CD4-positive, alpha-beta T cell treated with Interleukin-4 for 1 hour (primary cell): ENCODE measurements at regions not wholly inside any gene's neighbourhood (a gene's known extent, or its start where the extent isn't known, plus 50 kb on each side); places are given as distances from the start of the nearest gene placed in this dataset.
A peak's percentile ranks its signal among the peaks of the same experiment; 100 is the strongest.

ENCODE experiments used
- DNase-seq, 2 donors: peaks; one replicate each; pipeline ENCODE4 v3.0.0-alpha.2; 2020 to 2022

GRCh38 chr10:15462253-15462897, 91.3 kb upstream of the FAM171A1 start:
- DNase-seq: no peak

- no peak for DNase-seq
Measured at GRCh38 chr10:15461353-15462108, 90.4 kb upstream of the FAM171A1 start.

- DNase-seq: no peak
Measured at GRCh38 chr10:15460661-15461060, 89.6 kb upstream of the FAM171A1 start.

DNA sequence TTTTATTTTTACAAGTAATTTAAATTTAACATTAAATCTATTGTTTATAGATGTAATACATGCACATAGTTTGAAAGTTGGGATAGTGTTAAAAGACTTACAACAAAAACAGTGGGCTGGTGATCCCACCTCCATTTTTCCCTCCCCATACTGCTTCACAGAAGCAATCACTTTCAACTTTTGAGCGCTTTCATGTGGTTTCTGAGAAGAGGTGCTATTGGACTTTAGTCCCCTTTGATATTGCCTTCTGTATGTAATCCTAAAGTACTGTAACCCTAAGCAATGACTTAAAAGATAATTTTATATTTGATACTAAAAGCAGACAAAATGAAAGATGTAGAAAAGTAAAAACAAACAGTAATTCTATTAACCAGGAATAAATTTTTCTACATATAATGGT, 88.1 kb upstream of the FAM171A1 start:
- no peak for DNase-seq

DNA sequence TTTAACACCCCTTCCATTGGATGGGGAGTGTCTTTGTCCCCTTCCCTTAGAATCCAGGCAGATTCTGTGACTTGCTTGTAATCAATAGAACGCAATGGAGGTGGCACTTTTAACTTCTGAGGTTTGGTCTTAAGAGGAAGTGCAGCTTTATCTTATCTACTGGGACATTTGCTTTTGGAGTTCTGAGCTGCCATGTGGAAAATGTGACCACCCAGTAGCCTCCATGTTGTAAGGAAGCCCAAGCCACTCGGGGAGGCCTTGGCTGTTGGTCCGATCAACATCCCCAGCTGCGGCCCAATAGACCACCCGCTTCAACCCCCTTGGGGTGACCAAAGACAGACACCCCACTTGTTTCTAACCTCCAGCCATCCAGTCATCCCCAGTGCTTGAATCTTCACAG, 86.3 kb upstream of the FAM171A1 start:
- DNase-seq: no peak

DNA sequence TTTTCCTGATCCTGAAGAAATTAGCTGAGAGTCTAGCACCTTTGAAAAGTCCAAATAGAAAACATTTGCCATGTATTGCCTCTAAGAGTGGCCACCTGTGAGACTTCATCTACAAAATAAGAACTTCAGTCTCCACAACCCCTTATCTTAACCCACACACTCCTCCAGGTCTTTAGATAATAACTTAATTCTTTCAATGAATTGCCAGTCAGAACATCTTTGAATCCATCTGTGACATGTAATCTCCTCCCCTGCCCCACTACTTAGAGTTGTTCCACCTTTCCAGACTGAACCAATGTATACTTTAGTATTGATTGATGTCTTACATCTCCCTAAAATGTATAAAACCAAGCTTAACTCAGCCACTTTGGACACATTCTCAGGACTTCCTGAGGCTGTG, 84.4 kb upstream of the FAM171A1 start:
- DNase-seq: no peak

DNA sequence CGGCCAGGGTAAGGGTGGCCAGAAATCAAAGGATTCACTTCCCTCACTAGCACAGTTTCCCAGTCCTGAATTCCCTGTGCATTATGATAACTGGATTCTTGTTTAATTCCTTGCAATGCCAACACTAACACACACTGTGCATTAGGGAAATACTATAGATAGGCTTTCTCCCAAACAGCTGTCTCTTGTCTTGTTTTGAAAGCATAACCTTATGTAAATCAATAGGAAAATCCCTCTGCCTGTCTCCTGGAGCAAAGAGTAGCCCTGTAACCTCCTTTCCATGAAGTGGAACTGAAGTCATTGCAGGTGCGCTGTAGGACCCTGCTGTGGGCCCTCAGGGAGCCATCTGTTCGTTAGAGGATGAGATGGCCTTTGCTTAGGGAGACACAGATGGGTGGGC, 82.8 kb upstream of the FAM171A1 start:
- DNase-seq: no peak

DNA sequence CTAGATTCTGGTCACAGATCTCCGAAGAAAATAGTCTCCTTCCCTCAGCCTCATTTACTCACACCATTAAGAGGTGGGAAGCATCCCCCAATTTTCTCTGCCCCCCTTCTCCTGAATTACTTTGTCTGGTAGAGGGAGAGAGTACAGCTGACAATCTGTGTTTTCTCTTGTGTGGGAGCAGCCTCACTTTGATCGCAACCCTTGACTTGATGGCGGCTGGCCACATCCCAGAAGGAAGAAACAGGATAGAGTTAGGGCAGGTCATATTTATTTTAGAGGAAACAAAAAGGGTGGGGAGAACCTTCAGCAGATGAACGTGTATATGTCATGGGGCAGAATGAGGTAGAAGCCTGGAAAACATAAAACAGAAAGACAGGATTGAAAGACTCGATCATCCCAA, 82.4 kb upstream of the FAM171A1 start:
- no peak for DNase-seq

DNA sequence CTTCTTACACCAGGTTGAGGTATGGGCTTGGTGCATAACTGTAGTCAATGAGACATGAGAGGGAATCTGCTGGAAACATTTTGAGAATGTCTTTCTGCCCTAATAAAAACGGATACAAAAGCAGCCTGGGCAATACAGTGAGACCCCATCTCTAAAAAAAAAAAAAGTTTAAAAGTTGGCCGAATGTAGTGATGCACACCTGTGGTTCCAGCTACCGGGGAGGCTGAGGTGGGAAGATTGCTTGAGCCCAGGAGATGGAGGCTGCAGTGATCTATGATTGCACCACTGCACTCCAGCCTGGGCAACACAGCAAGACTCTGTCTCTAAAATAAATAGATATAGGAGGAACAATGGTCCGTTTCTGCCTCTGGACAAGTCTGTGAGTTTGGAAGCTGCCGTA, 81.5 kb upstream of the FAM171A1 start:
- no peak for DNase-seq

GRCh38 chr10:15451137-15452094, 80.3 kb upstream of the FAM171A1 start:
- no peak for DNase-seq

GRCh38 chr10:15448598-15448997, 77.5 kb upstream of the FAM171A1 start:
- no peak for DNase-seq

- DNase-seq: no peak
Measured at GRCh38 chr10:15445006-15445390, 73.9 kb upstream of the FAM171A1 start.

GRCh38 chr10:15444105-15445005, 73.3 kb upstream of the FAM171A1 start:
- no peak for DNase-seq

- no peak for DNase-seq
Measured at GRCh38 chr10:15442056-15442455, 71.0 kb upstream of the FAM171A1 start.

DNA sequence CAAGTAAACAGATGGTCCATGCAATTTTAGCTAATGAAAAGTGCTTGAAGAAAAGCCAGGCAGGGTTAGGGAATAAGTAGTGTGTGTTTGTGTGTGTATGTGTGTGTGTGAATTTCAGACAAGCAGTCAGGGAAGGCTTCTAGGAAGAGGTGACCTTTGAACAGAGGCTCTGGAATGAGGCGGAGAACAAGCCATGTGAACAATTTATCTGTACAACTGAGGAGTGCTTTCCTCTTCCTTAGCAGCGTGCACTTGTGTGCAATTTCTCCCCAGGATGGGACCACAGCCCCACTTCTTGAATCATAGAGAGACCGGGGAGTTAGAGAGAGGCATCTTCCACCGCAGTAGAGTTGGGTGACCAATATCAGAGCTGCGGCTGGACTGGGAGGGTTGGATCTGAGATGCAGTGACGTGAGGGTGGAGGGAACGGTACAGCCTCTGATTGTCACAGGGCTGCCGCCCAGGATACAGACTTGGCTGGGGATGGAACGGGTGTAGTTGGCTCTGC, 69.2 kb upstream of the FAM171A1 start:
- no peak for DNase-seq

DNA sequence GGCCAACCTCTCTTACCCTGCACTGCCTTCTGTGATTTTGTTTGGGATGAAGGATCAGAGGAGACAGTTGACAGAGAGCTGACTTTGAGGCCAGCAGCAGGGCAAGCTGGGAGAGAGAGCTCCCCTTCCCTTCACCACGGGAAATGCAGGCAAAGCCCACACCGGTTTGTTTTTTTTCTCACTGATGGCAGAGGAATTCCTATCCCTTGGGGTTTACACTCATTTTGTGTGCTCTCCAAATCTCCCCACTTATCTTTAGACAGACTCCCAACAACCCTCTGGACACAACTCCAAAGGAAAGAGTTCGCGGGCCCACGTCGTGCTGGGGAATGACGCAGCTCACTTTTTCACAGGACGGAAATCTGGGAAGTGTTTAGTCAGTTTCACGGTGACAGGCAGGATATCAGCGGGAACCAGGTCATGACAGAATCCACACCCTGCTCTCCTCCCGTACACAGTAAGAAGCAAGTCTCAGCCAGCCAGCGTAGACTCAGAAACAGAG, 68.3 kb upstream of the FAM171A1 start:
- no peak for DNase-seq

DNA sequence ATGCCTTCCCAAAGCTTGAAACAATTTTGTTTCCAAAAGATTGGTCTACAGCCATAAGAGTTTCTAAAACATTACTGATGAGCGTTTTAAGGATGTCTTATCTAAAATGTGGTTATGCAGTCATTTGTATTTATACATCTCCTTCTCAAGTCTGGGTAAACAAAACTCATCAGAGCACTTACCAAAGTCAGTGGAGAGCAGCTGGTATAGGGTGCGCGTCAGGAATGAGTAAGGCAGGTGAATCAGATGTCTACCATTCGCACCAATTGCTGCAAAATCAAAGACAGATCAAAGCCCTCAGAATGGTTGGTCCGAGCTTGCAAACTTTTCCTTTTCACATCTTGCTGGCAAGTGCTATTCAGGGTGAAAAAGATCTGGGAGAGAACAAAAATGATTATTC, 65.6 kb upstream of the FAM171A1 start:
- no peak for DNase-seq

GRCh38 chr10:15433850-15434537, 62.9 kb upstream of the FAM171A1 start:
- DNase-seq: peak in 1 of 2 donors; percentile 53

DNA sequence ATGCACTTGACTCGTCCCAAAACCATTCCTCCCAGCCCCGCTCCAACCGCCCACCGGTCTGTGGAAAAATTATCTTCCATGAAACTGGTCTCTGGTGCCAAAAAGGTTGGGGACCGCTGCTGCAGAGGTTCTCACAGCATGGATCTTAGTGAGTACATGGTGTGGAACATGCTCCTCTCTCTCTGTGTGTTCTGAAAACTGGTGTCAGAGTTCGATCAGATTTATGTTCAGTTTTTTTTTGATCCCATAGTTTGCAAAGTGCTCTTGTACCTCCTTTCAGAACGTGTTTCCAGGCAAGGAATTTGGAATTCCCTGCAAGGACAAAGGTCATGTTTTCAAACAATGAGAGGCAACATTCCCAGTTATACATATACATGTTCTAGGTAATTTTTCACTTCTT, 61.2 kb upstream of the FAM171A1 start:
- no peak for DNase-seq

DNA sequence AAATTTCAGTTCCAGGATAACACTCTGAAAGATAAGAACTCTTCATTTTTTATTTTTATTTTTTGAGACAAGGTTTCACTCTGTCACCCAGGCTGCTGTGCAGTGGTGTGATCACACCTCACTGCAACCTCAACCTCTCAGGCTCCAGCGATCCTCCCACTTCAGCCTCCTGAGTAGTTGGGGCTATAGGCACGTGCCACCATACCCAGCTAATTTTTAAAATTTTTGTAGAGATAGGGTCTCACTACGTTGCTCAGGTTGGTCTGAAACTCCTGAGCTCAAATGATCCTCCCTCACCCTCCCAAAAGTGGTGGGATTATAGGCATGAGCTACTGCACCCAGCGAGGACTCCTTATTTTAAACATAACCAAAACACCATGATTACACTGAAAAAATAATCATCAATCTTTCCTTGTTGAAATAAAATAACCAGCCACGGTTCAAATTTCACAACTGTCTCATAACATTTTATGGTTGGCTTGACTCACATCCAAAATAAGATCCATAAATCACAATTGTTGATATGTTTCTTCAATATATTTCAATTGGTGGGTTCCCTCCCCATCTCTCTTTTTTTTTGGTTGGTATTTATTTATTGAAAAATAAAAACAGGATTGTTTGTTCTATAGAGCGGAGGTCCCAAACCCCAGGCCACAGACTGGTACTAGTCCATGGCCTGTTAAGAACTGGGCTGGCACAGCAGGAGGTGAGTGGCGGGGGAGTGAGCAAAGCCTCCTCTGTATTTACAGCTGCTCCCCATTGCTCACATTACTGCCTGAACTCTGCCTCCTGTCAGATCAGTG, 60.1 kb upstream of the FAM171A1 start:
- DNase-seq: no peak

- no peak for DNase-seq
Measured at GRCh38 chr10:15428681-15429080, 57.6 kb upstream of the FAM171A1 start.
